SH-SY5Y (cell line): ENCODE measurements at regions not wholly inside any gene's neighbourhood (a gene's known extent, or its start where the extent isn't known, plus 50 kb on each side); places are given as distances from the start of the nearest gene placed in this dataset.

Experiments used
- GATA2 ChIP-seq: IDR thresholded peaks from 2 replicates; pipeline ENCODE4 v1.6.1; 2011; ENCODE audit warnings: mild to moderate bottlenecking, low read depth, low read length
- GATA3 ChIP-seq: IDR thresholded peaks from 2 replicates; pipeline ENCODE4 v1.6.1; 2011; ENCODE audit warnings: low read depth, mild to moderate bottlenecking, low read length, moderate library complexity

GRCh38 chr12:20262119-20262518 lies 106.2 kb upstream of the PDE3A start:
- TF ChIP-seq GATA3, result no peak
- TF ChIP-seq GATA2, result no peak
